Activated B cell treated with CpG ODN at 0.5 μM for 24 hours (primary cell): ENCODE measurements at regions not wholly inside any gene's neighbourhood (a gene's known extent, or its start where the extent isn't known, plus 50 kb on each side); places are given as distances from the start of the nearest gene placed in this dataset.

Experiments
- ATAC-seq: fragments of 200-7000 bp; cut with Tn5 transposase; one replicate; pipeline ENCODE4 v1.10.0; 2021; ENCODE audit warnings: low read depth, mild to moderate bottlenecking, moderate library complexity
- CTCF ChIA-PET: fragments of 350-600 bp; sonication (Branson Sonifier 250); formaldehyde crosslinking; loops from one replicate; lab custom pipeline; 2021; ENCODE audit warnings: antibody characterized with exemption; lab: Charles Lee
- POLR2A ChIA-PET: fragments of 350-600 bp; sonication (Branson Sonifier 250); formaldehyde crosslinking; loops from one replicate; lab custom pipeline; 2021; ENCODE audit warnings: antibody characterized with exemption; lab: Charles Lee
- DNase-seq: peaks from one replicate; pipeline ENCODE4 v3.0.0; 2022
- H3K27ac Mint-ChIP-seq: one replicate; pipeline ENCODE4 v1.8.0; 2020; ENCODE audit warnings: mixed read lengths
- H3K27me3 Mint-ChIP-seq: one replicate; pipeline ENCODE4 v1.8.0; 2021; ENCODE audit warnings: mixed read lengths
- H3K36me3 Mint-ChIP-seq: one replicate; pipeline ENCODE4 v1.8.0; 2021; ENCODE audit warnings: low read depth, mixed read lengths
- H3K4me1 Mint-ChIP-seq: one replicate; pipeline ENCODE4 v1.8.0; 2021; ENCODE audit warnings: mixed read lengths
- H3K4me3 Mint-ChIP-seq: one replicate; pipeline ENCODE4 v1.8.0; 2020; ENCODE audit warnings: mild to moderate bottlenecking, mixed read lengths
- H3K9me3 Mint-ChIP-seq: one replicate; pipeline ENCODE4 v1.8.0; 2020; ENCODE audit warnings: mixed read lengths
- CTCF ChIP-seq: fragments of 200-600 bp; IDR thresholded peaks from one replicate; pipeline ENCODE4 v1.8.0; 2022; ENCODE audit warnings: antibody characterized with exemption, mild to moderate bottlenecking
- intact Hi-C: fragments of 100-400 bp; cut with micrococcal nuclease; formaldehyde crosslinking; loops from one replicate; pipeline ENCODE4 v1.15.1; 2024

- Mint-ChIP-seq H3K27ac (no peak overlapping the region), H3K4me1 (peaks cover 71% of the 10 kb centered on the region), H3K27me3 (no peaks in the 10 kb centered on the region), H3K9me3 (no peaks in the 10 kb centered on the region), H3K4me3 (no peak overlapping the region), H3K36me3 (no peaks in the 10 kb centered on the region)
- CTCF ChIA-PET = interaction anchor here (1.1 kb wide), 2 partner anchors 48 to 54 kb away, joined by 3 to 5 read pairs; no protein-coding TSS in a partner anchor
- intact Hi-C loops = no loop called here
- no peak for DNase-seq
- TF ChIP-seq CTCF = no peak
- no peak for ATAC-seq
- POLR2A ChIA-PET = interaction anchor here (1.0 kb wide), 1 partner anchor 10 kb away, joined by 5 read pairs; no protein-coding TSS in a partner anchor
Measured at GRCh38 chr16:85562093-85562786, 50.9 kb upstream of the GSE1 start.

- peaks cover 67% of the 10 kb centered on the region for H3K4me1 Mint-ChIP-seq
- intact Hi-C loops = no loop called here
Measured at GRCh38 chr16:85563034-85563433, 50.1 kb upstream of the GSE1 start.

More at GRCh38 chr16:85563034-85563433, 50.1 kb upstream of the GSE1 start:
- ATAC-seq (no peak), DNase-seq (no peak)
- Mint-ChIP-seq H3K36me3 (no peaks in the 10 kb centered on the region), H3K4me3 (no peak overlapping the region), H3K27me3 (no peaks in the 10 kb centered on the region), H3K27ac (no peak overlapping the region), H3K9me3 (no peaks in the 10 kb centered on the region)
- POLR2A ChIA-PET = interaction anchor here (9.2 kb wide), 1 partner anchor 9 kb away, joined by 84 read pairs; no protein-coding TSS in a partner anchor
- CTCF ChIA-PET = no interaction called here
- TF ChIP-seq CTCF = no peak
